Mucosa of gallbladder (tissue), 1 donor: ENCODE measurements at regions not wholly inside any gene's neighbourhood (a gene's known extent, or its start where the extent isn't known, plus 50 kb on each side); places are given as distances from the start of the nearest gene placed in this dataset.
"Not testable (repeated sequence)": the region's sequence is repeated elsewhere in the genome, so short reads cannot be mapped to it uniquely, and the experiment has no call there.

Experiments used
- DNase-seq: peaks from one replicate; pipeline ENCODE4 v3.0.0-alpha.2; 2020; ENCODE audit warnings: low spot score
- donor health status: DM: no; HTN: no; CAD: no.

GRCh38 chr6:144652292-144652891 is 367.3 kb downstream of the UTRN start:
- DNase-seq: no peak

GRCh38 chr6:144653885-144654505 is 368.9 kb downstream of the UTRN start:
- no peak for DNase-seq

GRCh38 chr6:144654506-144654905 is 369.4 kb downstream of the UTRN start:
- DNase-seq: no peak

- DNase-seq: no peak
Observed at GRCh38 chr6:144655376-144655775, 370.2 kb downstream of the UTRN start.

- DNase-seq: no peak
Observed at GRCh38 chr6:144657691-144658090, 372.6 kb downstream of the UTRN start.

GRCh38 chr6:144659202-144660182 is 374.4 kb downstream of the UTRN start:
- peak; percentile 27 for DNase-seq

- DNase-seq: no peak
Observed at GRCh38 chr6:144660561-144661115, 375.5 kb downstream of the UTRN start.

GRCh38 chr6:144661116-144661806 is 376.1 kb downstream of the UTRN start:
- peak; percentile 41 for DNase-seq

- no peak for DNase-seq
Observed at GRCh38 chr6:144662812-144663365, 377.8 kb downstream of the UTRN start.

GRCh38 chr6:144664281-144664680 is 379.1 kb downstream of the UTRN start:
- DNase-seq: no peak

- DNase-seq: no peak
Observed at GRCh38 chr6:144664947-144665346, 379.8 kb downstream of the UTRN start.

- no peak for DNase-seq
Observed at GRCh38 chr6:144665932-144666450, 380.9 kb downstream of the UTRN start.

GRCh38 chr6:144666781-144667180 is 381.6 kb downstream of the UTRN start:
- no peak for DNase-seq

GRCh38 chr6:144667532-144668503 is 382.7 kb downstream of the UTRN start:
- no peak for DNase-seq

GRCh38 chr6:144670259-144670658 is 385.1 kb downstream of the UTRN start:
- DNase-seq: not testable (repeated sequence)

- DNase-seq: no peak
Observed at GRCh38 chr6:144673807-144674206, 388.7 kb downstream of the UTRN start.

- DNase-seq: peak; percentile 25
Observed at GRCh38 chr6:144675231-144675861, 390.2 kb downstream of the UTRN start.

- not testable (repeated sequence) for DNase-seq
Observed at GRCh38 chr6:144676310-144676709, 391.2 kb downstream of the UTRN start.

GRCh38 chr6:144677263-144677662 is 392.1 kb downstream of the UTRN start:
- DNase-seq: not testable (repeated sequence)
